NT2/D1 (cell line): ENCODE measurements at regions not wholly inside any gene's neighbourhood (a gene's known extent, or its start where the extent isn't known, plus 50 kb on each side); places are given as distances from the start of the nearest gene placed in this dataset.

Experiments used
- DNase-seq: peaks from one replicate; pipeline ENCODE4 v3.0.0-alpha.2; 2011; ENCODE audit warnings: low read depth, low spot score
- H3K27me3 ChIP-seq: 2 replicates; pipeline ENCODE4 v1.6.0; 2011; ENCODE audit warnings: mild to moderate bottlenecking; ENCODE audit not compliant: insufficient read length, insufficient read depth
- H3K36me3 ChIP-seq: 2 replicates; pipeline ENCODE4 v1.6.1; 2011; ENCODE audit warnings: mild to moderate bottlenecking, low read length, mixed read lengths; ENCODE audit not compliant: insufficient read depth, insufficient read length
- H3K4me1 ChIP-seq: 2 replicates; pipeline ENCODE4 v1.5.1; 2011; ENCODE audit not compliant: insufficient read depth, insufficient read length
- H3K4me3 ChIP-seq: 2 replicates; pipeline ENCODE4 v1.5.1; 2011; ENCODE audit warnings: low read depth; ENCODE audit not compliant: insufficient read length
- H3K9ac ChIP-seq: 2 replicates; pipeline ENCODE4 v1.6.0; 2011; ENCODE audit warnings: low read depth; ENCODE audit not compliant: insufficient read length
- H3K9me3 ChIP-seq: 2 replicates; pipeline ENCODE4 v1.5.1; 2011; ENCODE audit warnings: mild to moderate bottlenecking, low read length; ENCODE audit not compliant: insufficient read depth
- SUZ12 ChIP-seq: IDR thresholded peaks from 2 replicates; pipeline ENCODE4 v1.6.1; 2011; ENCODE audit not compliant: insufficient read length, insufficient read depth; ENCODE audit errors: extremely low read depth
- YY1 ChIP-seq: IDR thresholded peaks from 2 replicates; pipeline ENCODE4 v1.6.1; 2011; ENCODE audit not compliant: insufficient read length, insufficient read depth
- ZNF274 ChIP-seq: IDR thresholded peaks from 2 replicates; pipeline ENCODE4 v1.6.1; 2011; ENCODE audit warnings: mild to moderate bottlenecking, low read depth, low read length

DNA sequence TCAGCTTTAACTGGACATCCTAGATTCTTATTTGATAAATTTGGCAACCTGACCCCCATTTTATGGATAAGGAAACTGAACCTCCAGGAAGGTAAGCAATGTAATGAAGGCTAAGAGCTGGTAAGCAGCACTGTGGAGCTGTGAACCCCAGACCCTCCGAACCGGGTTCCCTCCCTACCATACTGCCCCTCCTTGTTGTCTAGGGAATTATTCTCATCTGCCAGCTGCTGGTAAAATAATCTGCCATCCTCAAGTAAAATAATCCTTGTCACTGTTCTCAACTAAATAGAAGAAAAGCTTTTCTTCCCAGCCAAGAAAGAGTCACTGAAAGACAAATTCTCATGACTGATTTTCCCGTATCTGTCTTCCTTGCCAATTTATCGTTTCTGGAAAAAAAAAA lies 55.8 kb upstream of the PRDX6 start:
- H3K36me3 ChIP-seq: peaks cover 6% of the 10 kb centered on the region
- H3K9me3 ChIP-seq: no peaks in the 10 kb centered on the region
- H3K27me3 ChIP-seq: no peaks in the 10 kb centered on the region
- H3K4me1 ChIP-seq: no peaks in the 10 kb centered on the region
- H3K4me3 ChIP-seq: no peak overlapping the region
- DNase-seq: no peak
- no peak overlapping the region for H3K9ac ChIP-seq
- TF ChIP-seq ZNF274: no peak
- no peak for TF ChIP-seq YY1
- TF ChIP-seq SUZ12: no peak

DNA sequence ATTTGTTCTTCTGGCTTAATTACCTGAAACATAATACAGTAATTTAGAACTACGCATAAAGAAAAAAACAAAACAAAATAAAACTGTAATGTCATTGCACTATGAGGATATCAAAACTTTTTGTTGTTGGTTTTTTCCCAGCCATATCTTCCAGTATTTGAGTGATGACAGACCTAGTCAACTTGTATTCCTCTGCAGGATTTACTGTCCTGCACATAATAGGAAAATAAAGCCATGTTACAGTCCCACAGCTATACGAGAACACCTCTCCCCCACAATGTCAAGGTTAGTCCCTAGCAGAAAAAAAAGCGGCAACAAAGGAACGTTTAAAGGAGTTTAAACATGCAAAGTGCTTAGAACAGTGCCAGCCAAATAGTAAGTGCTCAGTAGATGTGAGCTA lies 55.3 kb upstream of the PRDX6 start:
- no peak for DNase-seq
- Histone ChIP-seq H3K4me3 (no peak overlapping the region), H3K36me3 (peaks cover 6% of the 10 kb centered on the region), H3K4me1 (no peaks in the 10 kb centered on the region), H3K27me3 (no peaks in the 10 kb centered on the region), H3K9me3 (no peaks in the 10 kb centered on the region), H3K9ac (no peak overlapping the region)
- TF ChIP-seq SUZ12 (no peak), ZNF274 (no peak), YY1 (no peak)

DNA sequence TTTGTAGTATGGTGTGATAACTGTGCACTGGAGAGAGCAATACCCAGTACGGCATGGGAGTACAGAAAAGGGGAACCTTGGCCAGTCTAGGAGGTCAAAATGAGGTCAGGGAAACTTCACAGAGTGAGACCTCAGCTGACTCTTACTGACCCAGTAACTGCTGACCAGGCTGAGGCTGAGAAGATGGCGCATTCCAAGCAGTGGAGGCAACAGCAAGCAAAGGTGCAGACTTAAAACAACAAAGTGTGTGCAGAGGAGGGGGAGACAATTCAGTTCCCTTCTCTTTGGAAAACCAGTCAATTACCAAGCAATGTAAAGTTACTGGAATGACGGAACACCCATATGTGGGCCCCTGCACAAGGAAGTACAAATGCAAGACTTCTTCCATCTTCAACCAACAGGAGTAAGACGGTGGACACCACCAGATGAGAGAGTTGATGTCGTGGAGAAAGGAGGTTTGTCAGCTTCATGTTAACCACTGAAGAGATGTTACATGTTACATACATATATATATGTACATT lies 54.6 kb upstream of the PRDX6 start:
- DNase-seq: no peak
- Histone ChIP-seq H3K9ac (no peak overlapping the region), H3K4me3 (no peak overlapping the region), H3K9me3 (no peaks in the 10 kb centered on the region), H3K4me1 (no peaks in the 10 kb centered on the region), H3K27me3 (no peaks in the 10 kb centered on the region), H3K36me3 (peaks cover 6% of the 10 kb centered on the region)
- TF ChIP-seq YY1 (no peak), ZNF274 (no peak), SUZ12 (no peak)

DNA sequence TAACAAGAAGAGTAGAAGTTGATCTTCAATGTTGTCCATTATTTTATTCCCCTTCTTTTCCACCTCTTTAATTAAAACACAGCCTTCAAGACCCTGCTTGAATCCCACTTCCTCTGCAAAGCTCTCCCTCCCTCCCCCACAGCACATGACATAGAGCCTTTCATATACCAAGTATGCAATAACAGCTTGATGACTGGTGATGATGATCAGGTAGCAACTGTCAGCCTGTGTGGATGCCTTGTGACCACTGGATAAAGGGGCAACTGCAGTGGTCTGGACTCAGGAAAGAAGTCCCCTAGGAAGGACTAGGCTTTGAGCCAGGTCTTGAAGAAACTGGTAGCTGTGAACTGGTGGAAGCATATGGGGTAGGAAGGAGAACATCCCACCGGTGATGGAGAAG lies 53.8 kb upstream of the PRDX6 start:
- Histone ChIP-seq H3K9ac (no peak overlapping the region), H3K27me3 (no peaks in the 10 kb centered on the region), H3K4me3 (no peak overlapping the region), H3K4me1 (no peaks in the 10 kb centered on the region), H3K36me3 (peaks cover 1% of the 10 kb centered on the region), H3K9me3 (no peaks in the 10 kb centered on the region)
- no peak for DNase-seq
- TF ChIP-seq SUZ12: no peak
- no peak for TF ChIP-seq ZNF274
- TF ChIP-seq YY1: no peak

DNA sequence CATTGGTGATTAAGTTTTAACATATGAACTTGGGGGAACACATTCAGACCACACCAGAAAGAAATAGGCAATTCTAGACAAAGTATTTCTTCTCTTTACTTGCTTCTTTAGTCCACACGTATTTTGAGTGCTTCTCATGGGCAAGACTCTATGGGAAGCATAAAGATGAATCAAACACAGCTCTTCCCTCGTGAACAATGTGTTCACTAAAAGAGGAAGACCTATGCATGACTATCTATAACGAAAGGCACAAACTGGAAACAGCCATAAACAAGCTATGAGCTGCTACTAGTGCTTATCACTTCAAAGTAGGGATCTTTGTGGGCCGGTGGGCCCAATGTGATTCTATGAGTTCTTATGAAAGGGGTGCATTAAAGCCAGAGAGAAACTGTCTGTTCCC lies 53.0 kb upstream of the PRDX6 start:
- Histone ChIP-seq H3K4me3 (no peak overlapping the region), H3K4me1 (no peaks in the 10 kb centered on the region), H3K9me3 (0 out of 2 replicates have a peak, but pooled peaks cover 2% of the 10 kb centered on the region), H3K27me3 (no peaks in the 10 kb centered on the region), H3K36me3 (no peaks in the 10 kb centered on the region), H3K9ac (no peak overlapping the region)
- TF ChIP-seq ZNF274 (no peak), YY1 (no peak), SUZ12 (no peak)
- DNase-seq: no peak

DNA sequence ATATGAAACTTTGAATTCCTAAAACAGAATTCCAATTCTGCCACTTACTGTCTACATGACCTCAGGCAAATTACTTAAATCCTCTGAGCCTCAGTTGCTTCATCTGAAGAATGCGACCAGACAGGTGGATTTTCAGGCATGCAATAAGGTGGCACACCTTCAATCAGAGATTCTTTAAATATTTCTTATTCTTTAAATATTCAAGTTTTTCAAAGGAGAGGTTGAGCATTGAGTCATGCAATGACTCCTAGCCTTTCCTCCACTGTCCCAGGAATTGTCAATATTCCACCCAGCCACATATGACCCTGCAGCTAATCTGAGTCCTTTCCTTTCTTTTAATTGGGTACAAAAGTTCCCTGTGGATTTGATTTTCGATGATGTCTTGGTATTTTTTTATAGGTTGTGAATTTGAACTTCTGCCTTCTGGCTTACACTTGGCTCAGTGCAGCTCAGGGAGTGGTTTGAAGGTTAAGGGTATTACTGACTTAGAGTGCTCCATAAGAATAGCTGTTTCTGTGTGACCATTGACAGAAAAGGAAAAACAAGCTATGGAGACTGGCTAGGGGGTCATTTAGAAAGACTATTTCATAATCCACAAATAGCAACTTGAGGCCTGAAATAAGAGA lies 52.2 kb upstream of the PRDX6 start:
- H3K9ac ChIP-seq: no peak overlapping the region
- DNase-seq: no peak

DNA sequence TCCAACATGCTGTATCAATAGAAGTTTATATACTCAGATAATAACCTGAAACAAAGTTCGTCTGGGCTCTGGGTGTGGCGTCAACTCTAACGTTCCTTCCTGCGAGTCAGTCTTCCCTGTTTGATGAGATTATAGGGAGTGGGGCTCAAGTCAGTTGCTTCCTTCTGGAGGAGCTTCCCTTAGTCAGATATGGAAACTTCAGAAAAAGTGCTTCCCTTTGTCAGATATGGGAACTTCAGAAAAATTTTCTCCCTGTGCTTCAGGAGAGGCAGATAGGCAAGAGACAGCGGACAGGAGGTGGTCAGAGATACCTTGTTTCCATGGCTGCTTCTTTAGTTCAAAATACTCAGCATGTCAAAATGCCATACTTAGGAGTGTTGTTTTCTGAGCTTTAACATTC lies 51.1 kb upstream of the PRDX6 start:
- H3K9ac ChIP-seq: no peak overlapping the region

More for the DNA sequence above, 52.2 kb upstream of the PRDX6 start:
- H3K4me1 ChIP-seq: peaks cover 4% of the 10 kb centered on the region
- TF ChIP-seq ZNF274: no peak
- no peak for TF ChIP-seq SUZ12
- TF ChIP-seq YY1: no peak
- no peaks in the 10 kb centered on the region for H3K36me3 ChIP-seq
- H3K27me3 ChIP-seq: no peaks in the 10 kb centered on the region
- no peak overlapping the region for H3K4me3 ChIP-seq
- H3K9me3 ChIP-seq: 0 out of 2 replicates have a peak, but pooled peaks cover 5% of the 10 kb centered on the region

More for the DNA sequence above, 51.1 kb upstream of the PRDX6 start:
- no peak for DNase-seq
- Histone ChIP-seq H3K36me3 (no peaks in the 10 kb centered on the region), H3K4me1 (peaks cover 4% of the 10 kb centered on the region), H3K27me3 (no peaks in the 10 kb centered on the region), H3K4me3 (no peak overlapping the region), H3K9me3 (0 out of 2 replicates have a peak, but pooled peaks cover 5% of the 10 kb centered on the region)
- TF ChIP-seq YY1: no peak
- no peak for TF ChIP-seq SUZ12
- TF ChIP-seq ZNF274: no peak
